ENCODE measurements at regions not wholly inside any gene's neighbourhood (a gene's known extent, or its start where the extent isn't known, plus 50 kb on each side); places are given as distances from the start of the nearest gene placed in this dataset.

- Histone ChIP-seq H3K27ac (no peak overlapping the region), H3K36me3 (no peaks in the 10 kb centered on the region), H3K4me3 (no peak overlapping the region), H3K4me1 (no peaks in the 10 kb centered on the region), H3K27me3 (no peaks in the 10 kb centered on the region), H3K9me3 (no peaks in the 10 kb centered on the region)
- intact Hi-C loops (cut with DNase I; ENCODE audit: low total_unique reads) = no loop called here
- DNase-seq (ENCODE audit: low spot score in 2 of 2) = no peak
- no peak for TF ChIP-seq CTCF (IDR thresholded peaks at IDR 0.05)
These were observed 59.9 kb upstream of the ZBED5 start for GRCh38 chr11:10917802-10918201.

DNA sequence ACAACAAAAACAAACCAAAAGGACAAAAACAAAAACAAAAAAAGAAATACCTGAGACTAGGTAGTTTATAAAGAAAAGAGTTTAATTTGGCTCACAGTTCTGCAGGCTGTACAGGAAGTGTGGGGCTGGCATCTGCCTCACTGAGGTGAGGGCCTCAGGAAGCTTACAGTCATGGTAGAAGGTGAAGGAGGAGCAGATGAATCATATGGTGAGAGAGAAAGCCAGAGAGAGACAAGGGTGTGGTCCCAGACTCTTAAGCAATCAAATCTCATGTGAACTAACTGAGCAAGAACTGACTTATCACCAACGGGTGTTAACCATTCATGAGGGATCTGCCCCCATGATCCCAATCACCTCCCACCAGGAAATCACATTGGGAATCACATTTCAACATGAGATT lies 58.8 kb upstream of the ZBED5 start:
- intact Hi-C loops (cut with DNase I; ENCODE audit: low total_unique reads) = no loop called here
- TF ChIP-seq CTCF (IDR thresholded peaks at IDR 0.05) = no peak
- no peak for TF ChIP-seq POLR2A (IDR thresholded peaks at IDR 0.05)
- no peak for TF ChIP-seq POLR2AphosphoS5 (IDR thresholded peaks at IDR 0.05)
- Histone ChIP-seq H3K4me1 (no peaks in the 10 kb centered on the region), H3K27me3 (no peaks in the 10 kb centered on the region), H3K4me3 (no peak overlapping the region), H3K9me3 (no peaks in the 10 kb centered on the region), H3K36me3 (no peaks in the 10 kb centered on the region), H3K27ac (no peak overlapping the region)
- DNase-seq (ENCODE audit: low spot score in 2 of 2) = no peak

DNA sequence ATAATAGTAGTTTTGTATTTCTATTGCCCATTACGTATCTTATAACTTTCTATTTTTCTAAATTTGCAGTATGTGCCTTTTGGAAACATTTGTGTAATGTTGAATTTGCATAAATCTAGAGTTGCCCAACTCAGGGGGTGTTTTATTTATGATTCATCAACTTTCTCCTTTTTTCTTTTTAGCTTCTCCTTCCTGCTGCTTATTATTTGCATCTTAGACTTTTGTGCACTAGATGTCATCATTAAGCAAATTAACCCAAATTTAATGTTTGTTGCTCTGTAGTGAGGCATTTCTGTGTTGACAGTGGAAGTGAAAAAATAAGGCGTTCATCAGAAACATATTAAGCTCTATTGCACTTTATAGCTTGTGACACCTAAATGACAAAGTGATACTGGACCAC lies 56.2 kb upstream of the ZBED5 start:
- intact Hi-C loops (cut with DNase I; ENCODE audit: low total_unique reads) = no loop called here
- no peak overlapping the region for H3K27ac ChIP-seq
- DNase-seq (ENCODE audit: low spot score in 2 of 2) = no peak
- H3K9me3 ChIP-seq = no peaks in the 10 kb centered on the region
- H3K36me3 ChIP-seq = no peaks in the 10 kb centered on the region
- no peaks in the 10 kb centered on the region for H3K27me3 ChIP-seq
- H3K4me1 ChIP-seq = no peaks in the 10 kb centered on the region
- no peak overlapping the region for H3K4me3 ChIP-seq
- TF ChIP-seq CTCF (IDR thresholded peaks at IDR 0.05) (no peak), POLR2A (IDR thresholded peaks at IDR 0.05) (no peak), POLR2AphosphoS5 (IDR thresholded peaks at IDR 0.05) (no peak)

- Histone ChIP-seq H3K36me3 (no peaks in the 10 kb centered on the region), H3K9me3 (no peaks in the 10 kb centered on the region), H3K4me3 (no peak overlapping the region), H3K27ac (no peak overlapping the region), H3K27me3 (no peaks in the 10 kb centered on the region), H3K4me1 (no peaks in the 10 kb centered on the region)
- no peak for TF ChIP-seq POLR2AphosphoS5 (IDR thresholded peaks at IDR 0.05)
- no peak for TF ChIP-seq POLR2A (IDR thresholded peaks at IDR 0.05)
- TF ChIP-seq CTCF (IDR thresholded peaks at IDR 0.05) = no peak
- intact Hi-C loops (cut with DNase I; ENCODE audit: low total_unique reads) = no loop called here
- DNase-seq (ENCODE audit: low spot score in 2 of 2) = no peak
These were observed 55.2 kb upstream of the ZBED5 start for GRCh38 chr11:10913075-10913474.

GRCh38 chr11:10911907-10912306 lies 54.1 kb upstream of the ZBED5 start:
- peak overlapping the region in 1 of 2 donors; percentile 61 for H3K27ac ChIP-seq
- H3K9me3 ChIP-seq = no peaks in the 10 kb centered on the region
- TF ChIP-seq POLR2A (IDR thresholded peaks at IDR 0.05) (no peak), POLR2AphosphoS5 (IDR thresholded peaks at IDR 0.05) (no peak), CTCF (IDR thresholded peaks at IDR 0.05) (no peak)
- no peaks in the 10 kb centered on the region for H3K4me1 ChIP-seq
- DNase-seq (ENCODE audit: low spot score in 2 of 2) = no peak
- no peaks in the 10 kb centered on the region for H3K36me3 ChIP-seq
- H3K4me3 ChIP-seq = peak overlapping the region in 2 of 3 donors; percentile 1 to 17
- intact Hi-C loops (cut with DNase I; ENCODE audit: low total_unique reads) = no loop called here
- no peaks in the 10 kb centered on the region for H3K27me3 ChIP-seq
